ENCODE measurements at regions not wholly inside any gene's neighbourhood (a gene's known extent, or its start where the extent isn't known, plus 50 kb on each side); places are given as distances from the start of the nearest gene placed in this dataset.

DNA sequence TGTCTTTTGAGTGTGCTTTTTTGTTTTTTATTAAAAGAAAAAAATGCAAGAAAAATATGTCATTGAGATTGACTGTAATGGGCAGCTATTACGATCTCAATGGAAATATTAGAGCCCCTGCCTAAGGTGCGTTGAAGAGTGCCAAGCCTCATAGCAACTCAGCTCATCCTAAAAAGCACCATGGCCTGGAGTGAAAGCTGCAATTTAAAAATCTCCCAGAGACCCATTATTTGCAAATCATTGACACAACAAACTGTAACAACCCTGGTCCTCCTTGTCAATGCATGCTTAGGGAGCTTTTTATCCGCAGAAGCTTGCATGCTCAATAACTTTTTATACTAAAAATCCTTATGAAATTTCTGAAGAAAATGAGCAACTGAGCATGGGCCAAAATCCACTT is 954.5 kb downstream of the ADGRL2 start:
- Histone ChIP-seq H3K4me2 (ENCODE audit: low read depth, low read length, poor library complexity, severe bottlenecking) (no peak overlapping the region), H3K9ac (ENCODE audit: low read length) (no peak overlapping the region), H3K9me2 (replicated peaks; ENCODE audit: insufficient read depth, low read length) (no peaks in the 10 kb centered on the region), H3K4me1 (ENCODE audit: low read length) (no peaks in the 10 kb centered on the region), H3K9me3 (ENCODE audit: low read length) (peaks cover 3% of the 10 kb centered on the region; the same call in 1 of the 2 replicates), H3K27ac (ENCODE audit: low read length) (no peak overlapping the region), H2AFZ (ENCODE audit: low read length) (no peak overlapping the region), H4K20me1 (ENCODE audit: insufficient read depth, low read depth, low read length) (no peaks in the 10 kb centered on the region), H3K27me3 (ENCODE audit: low read length) (no peaks in the 10 kb centered on the region), H3K36me3 (ENCODE audit: insufficient read depth, low read length) (no peaks in the 10 kb centered on the region), H3K4me3 (ENCODE audit: low read length) (no peak overlapping the region), H3K79me2 (ENCODE audit: low read length) (no peaks in the 10 kb centered on the region)
- DNase-seq, result no peak

DNA sequence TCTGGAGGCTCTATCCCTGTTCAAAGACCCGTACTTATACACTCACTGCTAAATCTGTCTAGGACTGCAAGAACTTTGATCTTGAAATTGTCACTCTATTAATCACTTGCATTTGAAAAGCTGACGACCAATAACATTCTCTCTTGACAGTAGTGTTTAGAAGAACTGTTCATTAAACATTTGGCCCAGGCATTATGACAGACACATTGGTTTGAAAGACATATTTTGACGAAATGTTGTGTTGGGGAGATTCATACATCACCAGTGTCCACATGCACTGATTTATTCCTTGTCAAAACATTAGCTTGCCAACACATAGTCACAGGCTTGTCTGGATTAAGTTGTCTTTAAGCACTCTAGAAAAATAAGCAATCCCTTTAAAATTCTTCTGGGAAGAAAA is 951.3 kb downstream of the ADGRL2 start:
- Histone ChIP-seq H3K4me2 (ENCODE audit: low read depth, low read length, poor library complexity, severe bottlenecking) (no peak overlapping the region), H3K36me3 (ENCODE audit: insufficient read depth, low read length) (no peaks in the 10 kb centered on the region), H3K9me2 (replicated peaks; ENCODE audit: insufficient read depth, low read length) (no peaks in the 10 kb centered on the region), H2AFZ (ENCODE audit: low read length) (no peak overlapping the region), H3K27me3 (ENCODE audit: low read length) (no peaks in the 10 kb centered on the region), H3K9ac (ENCODE audit: low read length) (no peak overlapping the region), H3K79me2 (ENCODE audit: low read length) (no peaks in the 10 kb centered on the region), H3K4me1 (ENCODE audit: low read length) (no peaks in the 10 kb centered on the region), H3K4me3 (ENCODE audit: low read length) (no peak overlapping the region), H3K27ac (ENCODE audit: low read length) (no peak overlapping the region), H4K20me1 (ENCODE audit: insufficient read depth, low read depth, low read length) (no peaks in the 10 kb centered on the region), H3K9me3 (ENCODE audit: low read length) (peaks cover 10% of the 10 kb centered on the region)
- DNase-seq, result no peak

DNA sequence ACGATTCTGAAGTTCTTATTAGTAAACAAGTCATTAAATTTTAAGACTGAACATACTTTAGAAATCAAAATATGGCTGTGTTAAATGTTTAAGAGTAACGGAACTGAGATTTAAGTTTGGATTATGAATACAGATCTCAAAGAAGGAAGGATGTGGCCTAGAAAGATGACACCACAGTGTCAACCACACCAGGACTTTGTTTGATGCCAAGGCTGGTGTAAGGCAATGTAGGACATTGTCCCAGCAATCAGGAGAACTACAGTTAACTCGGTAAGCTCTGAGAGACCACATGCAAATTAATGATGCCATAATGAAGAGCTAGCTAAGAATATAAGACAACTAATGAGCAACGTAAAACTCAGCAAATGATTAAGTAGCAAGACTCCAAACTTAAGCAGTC is 932.9 kb downstream of the ADGRL2 start:
- DNase-seq, result no peak
- no peak overlapping the region for H3K27ac ChIP-seq (ENCODE audit: low read length)
- no peaks in the 10 kb centered on the region for H4K20me1 ChIP-seq (ENCODE audit: insufficient read depth, low read depth, low read length)
- no peaks in the 10 kb centered on the region for H3K9me2 ChIP-seq (replicated peaks; ENCODE audit: insufficient read depth, low read length)
- H2AFZ ChIP-seq (ENCODE audit: low read length), result no peak overlapping the region
- H3K27me3 ChIP-seq (ENCODE audit: low read length), result no peaks in the 10 kb centered on the region
- H3K79me2 ChIP-seq (ENCODE audit: low read length), result no peaks in the 10 kb centered on the region
- no peaks in the 10 kb centered on the region for H3K36me3 ChIP-seq (ENCODE audit: insufficient read depth, low read length)
- H3K9me3 ChIP-seq (ENCODE audit: low read length), result peaks cover 32% of the 10 kb centered on the region
- H3K4me1 ChIP-seq (ENCODE audit: low read length), result no peaks in the 10 kb centered on the region
- no peak overlapping the region for H3K9ac ChIP-seq (ENCODE audit: low read length)
- no peak overlapping the region for H3K4me3 ChIP-seq (ENCODE audit: low read length)
- no peak overlapping the region for H3K4me2 ChIP-seq (ENCODE audit: low read depth, low read length, poor library complexity, severe bottlenecking)

DNA sequence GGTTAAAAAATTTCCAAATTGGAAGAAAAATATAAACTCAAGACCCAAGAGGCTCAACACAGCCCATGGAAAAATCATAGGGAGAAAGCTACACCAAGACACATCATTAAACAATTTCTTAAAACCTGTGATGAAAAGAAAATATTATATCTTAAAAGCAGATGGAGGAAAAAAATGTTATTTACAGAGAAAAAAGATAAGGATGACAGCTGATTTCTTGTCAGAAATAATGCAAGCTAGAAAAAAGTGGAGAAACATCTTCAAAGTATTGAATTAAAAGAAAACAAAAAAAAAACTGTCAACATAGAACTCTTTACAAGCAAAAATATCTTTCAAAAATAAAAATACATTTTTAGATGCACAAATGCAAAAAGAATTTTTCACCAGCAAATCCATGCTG is 930.5 kb downstream of the ADGRL2 start:
- Histone ChIP-seq H3K9me2 (replicated peaks; ENCODE audit: insufficient read depth, low read length) (no peaks in the 10 kb centered on the region), H3K4me1 (ENCODE audit: low read length) (no peaks in the 10 kb centered on the region), H3K4me3 (ENCODE audit: low read length) (no peak overlapping the region), H3K27ac (ENCODE audit: low read length) (no peak overlapping the region), H3K4me2 (ENCODE audit: low read depth, low read length, poor library complexity, severe bottlenecking) (no peak overlapping the region), H3K9me3 (ENCODE audit: low read length) (peaks cover 39% of the 10 kb centered on the region), H3K27me3 (ENCODE audit: low read length) (no peaks in the 10 kb centered on the region), H3K9ac (ENCODE audit: low read length) (no peak overlapping the region), H3K79me2 (ENCODE audit: low read length) (no peaks in the 10 kb centered on the region), H3K36me3 (ENCODE audit: insufficient read depth, low read length) (no peaks in the 10 kb centered on the region), H4K20me1 (ENCODE audit: insufficient read depth, low read depth, low read length) (no peaks in the 10 kb centered on the region), H2AFZ (ENCODE audit: low read length) (no peak overlapping the region)
- DNase-seq, result no peak

DNA sequence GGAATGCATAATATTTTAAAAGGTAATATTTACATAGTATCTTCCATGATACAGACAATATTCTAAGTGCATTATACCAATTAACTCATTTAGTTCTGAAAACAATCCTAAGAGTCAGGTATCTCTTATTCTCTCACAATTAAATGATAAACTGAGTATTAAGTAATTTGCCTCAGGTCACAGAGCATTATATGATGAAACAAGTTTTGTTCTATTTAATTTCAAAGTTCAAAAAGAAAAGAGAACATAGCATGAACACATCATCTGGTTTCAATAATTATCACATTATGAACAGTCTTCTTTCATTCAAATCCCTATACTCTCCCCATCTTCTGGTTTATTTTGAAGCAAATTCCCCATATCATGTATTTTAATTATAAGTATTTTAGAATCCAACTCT is 927.5 kb downstream of the ADGRL2 start:
- no peak overlapping the region for H3K4me3 ChIP-seq (ENCODE audit: low read length)
- H3K9me2 ChIP-seq (replicated peaks; ENCODE audit: insufficient read depth, low read length), result no peaks in the 10 kb centered on the region
- H2AFZ ChIP-seq (ENCODE audit: low read length), result no peak overlapping the region
- H3K36me3 ChIP-seq (ENCODE audit: insufficient read depth, low read length), result no peaks in the 10 kb centered on the region
- no peak overlapping the region for H3K27ac ChIP-seq (ENCODE audit: low read length)
- H3K79me2 ChIP-seq (ENCODE audit: low read length), result no peaks in the 10 kb centered on the region
- DNase-seq, result no peak
- no peaks in the 10 kb centered on the region for H3K4me1 ChIP-seq (ENCODE audit: low read length)
- peaks cover 40% of the 10 kb centered on the region for H3K9me3 ChIP-seq (ENCODE audit: low read length)
- H3K4me2 ChIP-seq (ENCODE audit: low read depth, low read length, poor library complexity, severe bottlenecking), result no peak overlapping the region
- H3K27me3 ChIP-seq (ENCODE audit: low read length), result no peaks in the 10 kb centered on the region
- no peaks in the 10 kb centered on the region for H4K20me1 ChIP-seq (ENCODE audit: insufficient read depth, low read depth, low read length)
- H3K9ac ChIP-seq (ENCODE audit: low read length), result no peak overlapping the region

DNA sequence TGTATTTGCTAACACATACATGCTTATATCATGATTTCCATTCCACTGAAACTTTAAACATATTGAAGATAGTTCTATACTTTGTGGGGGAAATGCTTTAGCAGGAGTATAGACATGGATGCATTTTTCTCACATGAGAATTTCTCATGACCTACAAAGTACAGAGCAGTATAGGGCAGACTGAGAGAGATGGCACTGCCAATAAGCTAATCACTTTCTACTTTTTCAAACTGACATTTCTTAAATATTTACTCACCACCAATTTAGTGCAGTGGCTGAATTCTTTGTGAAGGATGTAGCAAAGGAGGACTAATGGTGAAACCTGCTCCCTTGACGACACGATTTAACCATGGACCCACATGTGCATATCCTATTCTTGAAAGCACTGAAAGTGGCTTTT is 923.5 kb downstream of the ADGRL2 start:
- Histone ChIP-seq H3K79me2 (ENCODE audit: low read length) (no peaks in the 10 kb centered on the region), H3K27me3 (ENCODE audit: low read length) (no peaks in the 10 kb centered on the region), H4K20me1 (ENCODE audit: insufficient read depth, low read depth, low read length) (no peaks in the 10 kb centered on the region), H3K9me3 (ENCODE audit: low read length) (peaks cover 41% of the 10 kb centered on the region), H2AFZ (ENCODE audit: low read length) (no peak overlapping the region), H3K4me1 (ENCODE audit: low read length) (no peaks in the 10 kb centered on the region), H3K36me3 (ENCODE audit: insufficient read depth, low read length) (no peaks in the 10 kb centered on the region), H3K4me2 (ENCODE audit: low read depth, low read length, poor library complexity, severe bottlenecking) (no peak overlapping the region), H3K9me2 (replicated peaks; ENCODE audit: insufficient read depth, low read length) (no peaks in the 10 kb centered on the region), H3K9ac (ENCODE audit: low read length) (no peak overlapping the region), H3K27ac (ENCODE audit: low read length) (no peak overlapping the region), H3K4me3 (ENCODE audit: low read length) (no peak overlapping the region)
- DNase-seq, result no peak

DNA sequence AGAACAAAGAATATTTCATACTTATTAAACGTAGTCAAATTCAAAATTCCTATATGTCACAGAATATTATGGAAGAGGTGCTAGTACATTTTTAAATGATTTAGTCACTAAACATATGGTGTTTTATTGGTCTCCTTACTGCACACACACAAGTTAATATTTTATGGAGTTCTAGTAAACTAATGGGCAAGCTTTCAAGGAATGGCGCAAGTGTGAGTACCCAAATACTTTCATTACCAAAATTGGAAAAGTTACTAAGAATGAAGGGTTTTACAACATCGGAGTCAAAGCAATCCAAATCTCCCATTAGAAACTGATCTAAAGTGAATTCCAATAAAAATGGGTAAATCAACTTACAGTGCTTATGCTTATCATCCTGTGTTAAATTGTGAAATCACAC is 921.9 kb downstream of the ADGRL2 start:
- no peaks in the 10 kb centered on the region for H3K9me2 ChIP-seq (replicated peaks; ENCODE audit: insufficient read depth, low read length)
- no peak for DNase-seq
- no peaks in the 10 kb centered on the region for H3K4me1 ChIP-seq (ENCODE audit: low read length)
- H3K9me3 ChIP-seq (ENCODE audit: low read length), result peaks cover 37% of the 10 kb centered on the region
- no peak overlapping the region for H3K27ac ChIP-seq (ENCODE audit: low read length)
- H3K4me3 ChIP-seq (ENCODE audit: low read length), result no peak overlapping the region
- no peak overlapping the region for H2AFZ ChIP-seq (ENCODE audit: low read length)
- no peaks in the 10 kb centered on the region for H3K36me3 ChIP-seq (ENCODE audit: insufficient read depth, low read length)
- no peak overlapping the region for H3K9ac ChIP-seq (ENCODE audit: low read length)
- H3K4me2 ChIP-seq (ENCODE audit: low read depth, low read length, poor library complexity, severe bottlenecking), result no peak overlapping the region
- H4K20me1 ChIP-seq (ENCODE audit: insufficient read depth, low read depth, low read length), result no peaks in the 10 kb centered on the region
- H3K79me2 ChIP-seq (ENCODE audit: low read length), result no peaks in the 10 kb centered on the region
- no peaks in the 10 kb centered on the region for H3K27me3 ChIP-seq (ENCODE audit: low read length)

DNA sequence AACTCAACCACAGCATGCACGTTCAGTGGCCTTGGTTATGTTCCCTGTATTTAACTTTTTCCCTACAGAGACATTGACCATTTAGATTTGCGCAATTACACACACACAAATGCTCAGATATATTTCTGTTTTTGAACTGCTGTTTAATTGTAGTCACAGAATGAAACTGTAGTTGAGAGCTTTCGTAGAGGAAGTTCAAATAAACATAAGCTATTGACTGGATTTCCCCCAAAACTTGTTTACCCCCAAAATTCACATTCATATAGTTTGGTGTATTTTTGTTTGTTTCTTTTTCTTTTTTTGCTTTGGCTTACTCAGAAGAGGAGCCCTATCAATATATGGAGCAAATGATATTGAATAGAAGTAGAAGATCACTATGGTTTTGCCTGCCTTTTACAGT is 921.0 kb downstream of the ADGRL2 start:
- Histone ChIP-seq H3K79me2 (ENCODE audit: low read length) (no peaks in the 10 kb centered on the region), H3K9me3 (ENCODE audit: low read length) (peaks cover 31% of the 10 kb centered on the region), H3K27ac (ENCODE audit: low read length) (no peak overlapping the region), H3K4me1 (ENCODE audit: low read length) (no peaks in the 10 kb centered on the region), H3K9ac (ENCODE audit: low read length) (no peak overlapping the region), H3K9me2 (replicated peaks; ENCODE audit: insufficient read depth, low read length) (no peaks in the 10 kb centered on the region), H3K4me2 (ENCODE audit: low read depth, low read length, poor library complexity, severe bottlenecking) (no peak overlapping the region), H3K4me3 (ENCODE audit: low read length) (no peak overlapping the region), H4K20me1 (ENCODE audit: insufficient read depth, low read depth, low read length) (no peaks in the 10 kb centered on the region), H3K36me3 (ENCODE audit: insufficient read depth, low read length) (no peaks in the 10 kb centered on the region), H3K27me3 (ENCODE audit: low read length) (no peaks in the 10 kb centered on the region), H2AFZ (ENCODE audit: low read length) (no peak overlapping the region)
- DNase-seq, result no peak
